GM19438 (cell line): ENCODE measurements at regions not wholly inside any gene's neighbourhood (a gene's known extent, or its start where the extent isn't known, plus 50 kb on each side); places are given as distances from the start of the nearest gene placed in this dataset.

Experiments
- ATAC-seq: cut with Tn5 transposase; IDR thresholded peaks from one replicate; pipeline ENCODE4 v1.9.1; 2021; ENCODE audit warnings: low read depth; ENCODE audit not compliant: unreplicated experiment

DNA sequence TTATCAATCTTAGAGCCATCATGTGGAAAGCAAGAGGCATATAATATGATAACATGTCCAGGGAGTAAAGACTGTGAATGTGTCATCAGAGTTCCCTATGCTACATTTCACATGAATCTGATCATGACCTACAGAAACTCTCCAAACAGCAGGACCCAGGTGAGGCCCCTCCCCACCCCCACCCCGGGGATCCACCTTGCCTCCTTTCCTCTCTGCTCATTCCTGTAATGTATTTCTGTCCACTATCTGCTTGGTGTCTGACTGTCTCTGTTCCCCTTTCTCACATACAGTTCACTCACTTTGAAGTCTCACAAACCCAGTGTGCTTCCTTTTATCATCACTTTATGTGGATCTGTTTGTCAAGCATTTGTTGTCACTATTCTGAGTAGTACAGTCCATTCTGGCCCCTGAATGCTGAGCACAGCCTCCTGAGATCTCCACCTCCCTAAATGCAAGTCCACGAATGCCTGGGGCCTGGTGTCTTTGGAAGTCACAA lies 76.4 kb upstream of the SMARCA2 start:
- peak; percentile 66 for ATAC-seq

DNA sequence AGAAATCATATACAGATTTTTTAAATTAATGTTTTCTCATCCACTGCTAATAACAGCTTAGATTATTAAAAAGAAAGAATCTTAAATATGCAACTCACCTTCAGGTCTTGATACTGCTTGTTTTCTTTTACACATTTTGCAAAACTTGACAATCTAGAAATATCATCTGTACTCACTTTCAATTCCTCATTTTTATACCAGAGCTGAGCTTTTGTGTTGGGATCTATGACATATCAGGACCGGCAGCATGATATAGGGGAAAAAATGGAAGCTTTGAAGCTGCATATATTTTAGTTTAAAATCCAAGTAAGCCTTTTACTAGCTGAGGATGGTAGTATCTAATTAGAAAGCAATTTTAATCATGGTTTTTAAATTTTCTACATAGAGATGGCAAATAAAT lies 75.7 kb upstream of the SMARCA2 start:
- ATAC-seq: no peak

DNA sequence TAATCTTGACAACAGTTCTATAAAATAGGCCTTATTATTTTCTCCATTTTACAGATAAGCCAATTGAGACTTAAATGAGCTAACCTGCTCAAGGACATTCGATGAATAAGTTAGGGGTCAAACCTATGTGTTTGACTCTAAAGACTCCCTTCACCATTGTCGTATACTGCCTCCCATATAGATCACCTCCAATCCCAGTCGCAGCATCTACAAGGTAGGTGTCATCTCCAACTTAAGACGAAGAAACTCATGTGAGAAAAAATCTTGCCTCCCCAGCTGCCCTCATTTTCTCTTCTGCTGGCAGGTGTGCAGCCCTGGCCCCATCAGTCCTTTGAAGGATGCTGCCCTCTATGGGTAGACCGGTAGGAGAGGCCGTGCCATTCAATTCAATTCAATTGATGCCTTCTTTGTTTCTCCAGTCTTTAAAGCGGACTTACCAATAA lies 75.2 kb upstream of the SMARCA2 start:
- peak; percentile 80 for ATAC-seq

DNA sequence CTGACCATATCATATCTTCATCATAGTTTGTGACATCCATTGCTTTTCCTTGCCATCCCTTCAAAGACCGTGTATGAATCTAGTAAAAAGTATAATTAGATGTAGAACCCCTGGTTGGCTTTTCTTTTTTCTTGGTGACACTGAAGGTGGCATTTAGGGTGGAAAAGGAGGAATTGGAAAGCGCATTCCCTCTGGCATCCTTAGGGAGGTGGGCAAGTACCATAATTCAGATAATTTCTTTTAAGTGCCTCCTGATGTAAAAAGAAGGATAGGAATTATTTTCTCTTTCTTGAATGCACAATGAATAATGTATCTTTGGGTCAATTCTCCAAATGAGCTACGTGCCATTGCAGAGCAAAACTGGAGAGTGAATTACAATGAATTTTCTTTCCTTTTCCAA lies 73.2 kb upstream of the SMARCA2 start:
- ATAC-seq: no peak

DNA sequence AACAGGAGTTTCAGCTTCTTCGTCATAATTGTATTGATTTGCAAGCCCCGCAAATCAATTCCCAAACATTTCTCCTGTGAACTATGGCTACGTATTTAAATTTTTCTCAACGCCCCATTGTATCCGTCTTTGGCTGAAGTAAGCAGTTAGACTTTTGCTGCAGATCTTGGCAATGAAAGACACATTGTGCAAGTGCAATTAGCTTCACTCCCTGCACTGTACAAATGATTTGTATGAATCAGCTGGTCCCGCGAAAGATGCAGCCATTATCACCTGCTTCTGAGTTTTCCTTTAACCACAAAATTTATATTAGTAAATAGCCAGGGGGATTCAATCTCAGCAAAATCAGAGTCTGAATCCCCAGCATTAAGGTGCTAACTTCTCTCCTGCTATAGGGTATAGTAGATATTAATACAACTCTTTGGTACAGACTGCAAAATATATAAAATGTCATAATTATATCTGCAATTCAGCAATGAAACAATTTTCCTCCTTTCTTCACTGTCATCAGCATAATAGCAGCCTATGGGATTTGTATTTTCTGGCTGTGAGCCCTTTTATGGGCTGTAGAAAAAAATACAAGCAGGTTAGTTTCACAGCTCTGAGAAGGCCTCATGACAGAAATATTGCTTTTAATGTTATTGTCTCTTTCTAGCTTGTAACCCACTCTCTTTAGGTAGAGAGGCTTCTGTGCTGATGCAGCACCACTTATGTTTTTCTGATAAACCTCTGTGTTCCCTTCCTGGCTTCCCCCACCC lies 68.4 kb upstream of the SMARCA2 start:
- ATAC-seq: no peak

DNA sequence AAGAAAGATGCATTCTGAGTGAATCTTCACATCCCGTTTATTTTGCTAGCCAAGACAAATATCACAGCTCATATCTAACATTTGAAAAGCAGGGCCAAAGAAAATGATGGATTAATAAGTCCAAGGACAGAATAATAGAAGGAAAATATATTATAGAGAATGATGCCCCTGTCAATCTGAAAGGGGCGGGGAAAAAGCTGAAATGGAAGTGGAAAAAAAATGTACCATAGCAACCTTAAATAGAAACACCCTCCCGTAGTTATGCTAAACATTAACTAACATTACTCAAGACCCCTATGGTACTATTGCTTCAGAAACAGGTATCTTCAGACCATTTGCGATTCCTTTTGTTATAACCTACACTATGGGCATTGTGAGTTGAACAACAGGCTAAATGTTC lies 67.7 kb upstream of the SMARCA2 start:
- ATAC-seq: no peak

DNA sequence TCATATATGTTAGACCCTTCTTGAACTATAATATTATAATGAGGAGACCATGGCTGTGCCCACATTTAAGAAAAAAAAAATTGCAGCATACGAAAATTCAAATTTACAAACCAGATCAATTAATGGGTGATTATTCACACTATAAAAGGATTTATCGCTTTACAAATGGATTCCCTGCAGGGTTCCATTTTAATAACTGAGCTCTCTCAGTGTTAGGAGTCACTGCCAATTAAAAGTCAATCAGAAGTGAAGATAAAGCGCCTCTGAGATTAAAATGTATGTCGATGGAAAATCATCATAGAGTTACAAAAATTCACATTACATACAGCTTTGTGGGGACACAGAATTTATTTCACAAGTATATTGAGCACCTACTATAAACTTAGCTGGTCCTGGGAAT lies 66.6 kb upstream of the SMARCA2 start:
- no peak for ATAC-seq

DNA sequence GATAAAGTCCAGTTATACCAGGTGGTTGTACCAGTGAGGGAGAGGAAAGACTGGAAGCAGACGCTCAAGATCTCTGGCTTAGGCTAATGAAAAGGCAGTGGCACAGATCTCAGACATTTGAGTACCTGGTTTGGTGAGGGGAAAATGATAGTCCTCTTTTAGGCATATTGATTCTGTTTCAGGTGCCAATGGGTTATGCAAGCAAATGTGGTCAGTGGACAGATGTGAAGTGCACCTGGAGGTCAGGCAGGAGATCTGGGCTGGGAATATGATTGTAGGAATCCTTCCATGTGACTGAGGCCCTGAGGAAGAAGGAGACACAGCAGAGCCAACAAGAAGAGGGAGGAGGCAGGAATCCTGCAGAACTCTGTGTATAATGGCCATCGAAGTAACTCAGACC lies 63.7 kb upstream of the SMARCA2 start:
- ATAC-seq: no peak

DNA sequence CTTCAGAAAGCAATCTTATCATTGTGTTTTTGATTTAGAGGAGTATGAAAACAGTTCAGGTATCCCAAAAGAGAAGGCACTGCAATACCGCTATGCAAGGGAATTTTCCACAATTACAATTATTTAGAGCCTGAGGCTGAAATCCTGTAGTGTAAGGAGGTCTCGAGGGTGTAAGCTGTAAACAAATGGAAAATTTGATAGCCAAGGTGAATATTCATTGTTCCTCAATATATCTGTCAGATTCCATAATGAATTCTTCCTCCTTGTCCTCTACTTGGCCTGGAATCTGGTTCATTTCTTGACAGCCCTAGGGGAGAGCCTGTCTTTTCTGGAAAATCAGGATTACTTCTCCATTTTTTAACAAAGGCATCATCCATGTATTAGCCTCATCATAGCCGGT lies 63.1 kb upstream of the SMARCA2 start:
- ATAC-seq: no peak

DNA sequence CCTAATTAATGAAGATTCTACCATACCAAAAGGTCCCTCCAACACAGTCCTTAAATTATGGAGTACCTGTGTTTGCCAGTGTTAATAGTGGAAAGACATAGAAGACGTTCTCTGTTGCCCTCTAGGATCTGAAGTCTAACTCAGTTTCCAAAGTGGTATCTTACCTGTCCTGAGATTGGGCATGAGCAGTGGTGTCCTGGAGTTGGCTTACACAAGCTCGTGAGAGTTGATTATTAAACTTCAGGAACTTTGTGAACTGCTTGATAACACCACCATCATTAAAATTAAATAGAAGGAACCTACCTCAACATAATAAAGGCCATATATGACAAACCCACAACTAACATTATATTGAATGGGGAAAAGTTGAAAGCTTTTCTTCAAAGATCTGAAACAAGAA lies 60.9 kb upstream of the SMARCA2 start:
- no peak for ATAC-seq

DNA sequence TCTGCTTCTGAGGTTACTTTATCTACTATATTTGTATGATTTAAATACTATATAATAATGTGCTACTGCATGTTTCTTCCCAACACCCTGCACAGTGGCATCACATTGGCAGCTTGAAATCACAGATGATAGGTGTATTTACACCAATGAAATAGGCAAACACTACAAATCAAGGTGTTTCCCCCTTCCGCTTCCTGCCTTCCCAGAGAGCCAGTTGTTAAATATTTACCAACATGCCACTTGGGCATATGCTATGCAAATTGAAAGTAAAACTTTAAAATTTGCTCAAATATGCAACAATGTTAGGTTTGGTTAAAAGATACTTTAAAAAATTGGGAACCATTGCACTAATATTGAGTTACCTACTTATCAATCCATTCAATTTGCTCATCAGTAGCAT lies 58.2 kb upstream of the SMARCA2 start:
- ATAC-seq: no peak

DNA sequence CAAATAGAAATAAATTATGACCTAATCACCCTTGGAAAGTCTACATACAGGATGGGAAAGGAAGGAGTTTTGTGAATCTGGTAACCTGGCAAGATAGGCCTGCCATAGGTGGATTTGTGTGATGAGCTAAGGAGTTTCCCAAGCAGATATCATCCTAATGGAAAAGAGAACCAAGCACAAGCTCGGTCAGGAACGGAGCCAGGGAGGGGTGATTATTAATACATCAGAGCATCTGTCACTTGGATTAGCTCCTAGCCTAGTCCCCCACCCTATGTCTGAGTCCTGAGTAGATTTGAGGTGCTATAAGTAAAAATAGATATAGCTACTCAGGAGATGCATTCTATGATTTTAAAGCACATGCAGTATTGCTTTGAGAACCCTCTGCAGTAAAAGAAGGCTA lies 57.3 kb upstream of the SMARCA2 start:
- no peak for ATAC-seq

DNA sequence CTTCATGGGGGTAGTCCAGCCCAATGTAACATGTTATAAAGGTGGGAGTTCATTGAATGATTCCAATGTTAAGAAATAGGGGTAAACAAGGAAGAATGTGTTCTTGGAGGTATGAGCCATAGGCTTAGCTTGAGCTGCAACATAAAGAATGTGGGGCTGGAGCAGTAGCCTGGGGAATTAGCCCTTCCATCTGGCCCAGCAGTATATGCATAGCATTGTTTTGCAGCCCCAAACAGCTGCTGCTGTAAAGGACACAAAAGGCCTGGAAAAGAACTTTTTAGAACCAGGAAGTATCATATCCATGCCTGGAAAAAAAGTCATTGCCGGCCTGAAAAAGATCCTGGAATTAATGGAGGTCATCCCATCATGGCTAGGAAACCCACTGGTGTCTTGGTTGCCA lies 55.8 kb upstream of the SMARCA2 start:
- no peak for ATAC-seq

DNA sequence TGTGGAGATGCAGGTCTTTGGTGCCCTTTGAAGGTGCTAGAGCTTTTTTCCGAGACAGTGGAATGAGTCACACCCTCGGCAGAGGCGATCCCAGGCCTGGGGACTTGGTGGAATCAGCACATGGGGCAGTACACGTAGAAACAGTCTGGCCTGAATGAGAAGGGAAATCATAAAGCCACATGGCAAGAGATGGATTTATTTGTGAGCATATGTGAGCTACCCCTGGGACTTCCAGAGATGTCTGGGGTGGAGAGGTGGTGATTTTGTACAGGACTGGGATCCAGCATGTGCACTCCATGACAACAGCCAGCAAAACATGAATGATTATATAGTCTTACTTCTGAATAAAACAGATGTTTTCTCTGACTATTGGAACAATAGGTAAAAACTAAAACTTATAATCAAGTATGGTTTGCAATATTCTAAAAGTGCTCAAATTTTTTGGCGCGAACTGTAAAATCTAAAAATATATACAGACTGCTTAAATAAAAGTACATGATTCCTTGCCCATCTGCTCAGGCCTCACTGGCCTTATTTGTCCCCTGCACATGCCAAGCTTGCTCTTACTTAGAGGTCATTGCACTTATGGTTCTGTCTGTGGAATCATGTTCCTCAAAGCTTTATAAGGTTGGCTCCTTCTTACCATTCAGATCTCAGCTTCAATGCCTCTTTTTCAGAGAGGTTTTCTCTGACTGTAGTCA lies 54.7 kb upstream of the SMARCA2 start:
- ATAC-seq: no peak

DNA sequence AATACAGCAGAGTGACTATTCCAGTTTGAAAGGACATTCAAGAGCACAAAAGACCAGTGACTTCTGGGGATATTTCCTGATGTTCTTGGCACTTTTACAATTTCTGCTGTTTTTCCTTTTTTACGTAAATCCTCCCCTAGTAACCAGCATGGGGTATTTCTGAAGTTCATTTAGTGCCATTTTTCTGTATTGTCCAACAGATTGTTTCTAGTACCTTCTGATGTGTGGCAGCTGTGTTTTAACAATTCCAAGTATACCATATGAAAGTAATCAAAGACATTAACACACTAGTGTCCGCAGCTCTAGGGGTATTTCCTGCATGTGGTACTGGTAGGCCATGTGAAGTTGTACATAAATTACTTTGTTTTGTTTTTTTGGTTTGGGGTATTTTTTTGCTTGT lies 53.0 kb upstream of the SMARCA2 start:
- no peak for ATAC-seq

DNA sequence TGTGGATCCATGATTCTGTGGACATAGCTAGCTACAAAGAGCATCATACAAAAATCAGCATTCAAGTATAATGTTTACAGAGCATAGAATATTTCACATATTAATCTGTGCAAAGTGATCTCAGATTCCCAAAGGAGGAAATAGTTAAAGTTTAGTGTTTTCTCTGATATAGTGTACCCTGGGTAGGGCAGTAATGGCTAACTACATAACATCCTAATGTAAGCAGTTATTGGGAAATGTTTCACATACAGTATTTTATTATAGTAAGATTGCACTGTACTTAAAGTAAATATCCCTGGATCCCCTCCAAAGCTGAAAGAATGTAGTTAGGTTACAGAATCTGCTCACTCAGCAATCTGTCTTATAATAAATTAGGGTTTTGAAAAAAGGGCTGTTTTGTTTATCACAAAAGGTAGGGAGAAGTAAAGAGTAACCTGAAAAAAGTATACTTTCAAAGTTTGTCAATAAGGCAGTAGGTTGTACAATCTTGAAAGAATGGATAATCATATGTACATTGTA lies 52.5 kb upstream of the SMARCA2 start:
- no peak for ATAC-seq

DNA sequence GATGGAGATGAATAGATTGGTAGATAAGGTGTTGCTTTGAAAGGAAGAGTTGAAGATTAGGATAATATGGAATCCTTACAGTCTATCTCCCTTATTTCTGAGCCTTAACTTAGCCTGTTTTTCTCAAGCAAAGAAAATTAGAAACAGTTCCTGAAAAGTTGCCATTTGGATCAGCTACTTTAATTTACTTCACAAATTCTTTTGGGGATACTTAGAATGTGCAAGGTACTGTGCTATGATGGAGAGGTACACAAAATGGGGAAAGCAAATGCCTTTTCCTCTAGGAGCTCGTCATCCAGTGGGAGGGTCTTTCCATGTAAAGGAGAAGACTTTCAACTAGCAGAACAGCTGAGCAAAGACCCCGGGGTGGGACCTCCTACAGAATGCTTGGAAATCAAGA lies 51.1 kb upstream of the SMARCA2 start:
- no peak for ATAC-seq
